GM23338 (cell line): ENCODE measurements at regions not wholly inside any gene's neighbourhood (a gene's known extent, or its start where the extent isn't known, plus 50 kb on each side); places are given as distances from the start of the nearest gene placed in this dataset.

Source experiments
- CTCF ChIP-seq, 2 experiments: fragments of 200-600 bp in 1 of 2; sonication (generic) in 1 of 2; conservative IDR thresholded peaks; 2 replicates each; pipeline versions ENCODE4 v1.5.1 to v1.6.1; 2016 to 2017; ENCODE audit warnings: antibody characterized with exemption in 2 of 2, low read depth in 2 of 2, mild to moderate bottlenecking in 2 of 2, moderate library complexity in 1 of 2
- EZH2 ChIP-seq: fragments of 200-600 bp; sonication (generic); IDR thresholded peaks from one replicate; pipeline ENCODE4 v1.8.0; 2017; ENCODE audit warnings: antibody characterized with exemption, mild to moderate bottlenecking, low read depth; ENCODE audit not compliant: unreplicated experiment
- POLR2AphosphoS5 ChIP-seq: IDR thresholded peaks from 2 replicates; pipeline ENCODE4 v1.6.1; 2016; ENCODE audit warnings: antibody characterized with exemption, low read depth
- ZNF114 ChIP-seq: fragments of 250-450 bp; sonication (Bioruptor Pico); IDR thresholded peaks from 2 replicates; pipeline ENCODE4 v1.5.0; 2020; ENCODE audit warnings: mild to moderate bottlenecking, moderate library complexity

DNA sequence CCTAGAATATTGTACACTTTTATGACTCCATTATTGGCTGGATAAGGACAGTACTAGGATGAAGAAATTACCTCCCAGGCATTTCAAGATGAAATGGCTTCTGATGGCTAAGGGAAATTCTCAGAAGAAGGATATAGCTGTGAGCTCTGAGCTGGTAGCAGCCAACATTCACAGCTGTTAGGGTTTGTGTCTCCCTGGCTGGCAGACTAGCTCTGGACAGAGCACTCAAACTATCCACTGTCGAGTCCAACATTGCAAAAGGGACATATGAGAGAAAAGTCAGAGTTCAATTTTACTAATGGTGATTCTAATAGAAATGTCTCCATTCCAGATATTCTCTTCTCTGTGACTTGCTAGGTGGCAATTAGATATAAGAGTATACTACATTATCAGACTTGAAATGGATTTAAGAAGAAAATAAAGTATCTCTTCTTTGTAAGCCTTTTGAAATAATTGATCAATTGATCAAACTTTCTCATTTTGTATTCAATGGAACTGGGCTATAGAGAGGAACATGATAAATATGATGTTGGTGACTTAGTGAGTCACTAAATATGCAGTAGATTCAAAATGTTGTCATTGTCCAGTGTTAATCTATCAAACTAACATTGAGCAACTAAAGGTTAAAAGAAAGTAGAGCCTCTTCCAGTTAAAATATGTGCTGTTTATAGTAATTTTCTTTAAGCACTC is 1920.3 kb downstream of the SUCLG1 start:
- TF ChIP-seq CTCF (conservative IDR thresholded peaks at IDR 0.05; ENCODE audit: low read depth in 2 of 2), result no peak
- TF ChIP-seq EZH2, result no peak
- TF ChIP-seq POLR2AphosphoS5, result no peak
- no peak for TF ChIP-seq ZNF114
